Cardiac fibroblast (primary cell): ENCODE measurements at regions not wholly inside any gene's neighbourhood (a gene's known extent, or its start where the extent isn't known, plus 50 kb on each side); places are given as distances from the start of the nearest gene placed in this dataset.

Experiments
- DNase-seq, 2 donors: peaks; one replicate each; pipeline versions ENCODE4 v3.0.0 to v3.0.0-alpha.2; 2010; ENCODE audit warnings: low read depth in 2 of 2
- H3K4me3 ChIP-seq, 2 donors: replicated peaks in 1 of 2; 1 replicate in 1 of 2; 2 replicates in 1 of 2; pipeline ENCODE4 v1.5.1; 2011; ENCODE audit warnings: low read depth in 2 of 2, low read length in 2 of 2, mild to moderate bottlenecking in 2 of 2, moderate library complexity in 1 of 2
- CTCF ChIP-seq: IDR thresholded peaks from one replicate; pipeline ENCODE4 v1.5.1; 2011; ENCODE audit warnings: low read depth, mild to moderate bottlenecking, low read length, inconsistent platforms

GRCh38 chr21:19031953-19032352, 628.4 kb upstream of the TMPRSS15 start:
- DNase-seq, result no peak
- H3K4me3 ChIP-seq, result no peak overlapping the region
- TF ChIP-seq CTCF, result no peak

GRCh38 chr21:19034041-19034440, 630.5 kb upstream of the TMPRSS15 start:
- TF ChIP-seq CTCF, result no peak
- no peak overlapping the region for H3K4me3 ChIP-seq
- DNase-seq, result no peak

- no peak overlapping the region for H3K4me3 ChIP-seq
- DNase-seq, result no peak
- no peak for TF ChIP-seq CTCF
These were observed 631.0 kb upstream of the TMPRSS15 start for GRCh38 chr21:19034560-19034959.

GRCh38 chr21:19045876-19046275, 642.3 kb upstream of the TMPRSS15 start:
- no peak for TF ChIP-seq CTCF
- DNase-seq, result no peak
- H3K4me3 ChIP-seq, result no peak overlapping the region

GRCh38 chr21:19048098-19048672, 644.6 kb upstream of the TMPRSS15 start:
- no peak for TF ChIP-seq CTCF
- DNase-seq, result no peak
- H3K4me3 ChIP-seq, result no peak overlapping the region

GRCh38 chr21:19049567-19049966, 646.0 kb upstream of the TMPRSS15 start:
- DNase-seq, result no peak
- H3K4me3 ChIP-seq, result no peak overlapping the region
- TF ChIP-seq CTCF, result no peak

- TF ChIP-seq CTCF, result no peak
- DNase-seq, result no peak
- H3K4me3 ChIP-seq, result no peak overlapping the region
These were observed 661.6 kb upstream of the TMPRSS15 start for GRCh38 chr21:19065164-19065563.
